Keratinocyte (primary cell): ENCODE measurements at regions not wholly inside any gene's neighbourhood (a gene's known extent, or its start where the extent isn't known, plus 50 kb on each side); places are given as distances from the start of the nearest gene placed in this dataset.

Experiments
- EZH2 ChIP-seq: IDR thresholded peaks from one replicate; pipeline ENCODE4 v1.6.1; 2012; ENCODE audit warnings: inconsistent platforms, mild to moderate bottlenecking, low read length, moderate library complexity
- TF ChIP-seq, protein P1 (sequence below), 3 experiments: IDR thresholded peaks in 1 of 3; conservative IDR thresholded peaks in 1 of 3; optimal IDR thresholded peaks in 1 of 3; 2 replicates in 2 of 3; 3 replicates in 1 of 3; pipeline versions ENCODE3 to v1.5.1; 2011; ENCODE audit warnings: low read length in 3 of 3, mild to moderate bottlenecking in 3 of 3, moderate library complexity in 2 of 3, control low read depth in 1 of 3, inconsistent platforms in 1 of 3; ENCODE audit not compliant: insufficient read depth in 2 of 3; ENCODE audit errors: extremely low read depth in 1 of 3

DNA sequence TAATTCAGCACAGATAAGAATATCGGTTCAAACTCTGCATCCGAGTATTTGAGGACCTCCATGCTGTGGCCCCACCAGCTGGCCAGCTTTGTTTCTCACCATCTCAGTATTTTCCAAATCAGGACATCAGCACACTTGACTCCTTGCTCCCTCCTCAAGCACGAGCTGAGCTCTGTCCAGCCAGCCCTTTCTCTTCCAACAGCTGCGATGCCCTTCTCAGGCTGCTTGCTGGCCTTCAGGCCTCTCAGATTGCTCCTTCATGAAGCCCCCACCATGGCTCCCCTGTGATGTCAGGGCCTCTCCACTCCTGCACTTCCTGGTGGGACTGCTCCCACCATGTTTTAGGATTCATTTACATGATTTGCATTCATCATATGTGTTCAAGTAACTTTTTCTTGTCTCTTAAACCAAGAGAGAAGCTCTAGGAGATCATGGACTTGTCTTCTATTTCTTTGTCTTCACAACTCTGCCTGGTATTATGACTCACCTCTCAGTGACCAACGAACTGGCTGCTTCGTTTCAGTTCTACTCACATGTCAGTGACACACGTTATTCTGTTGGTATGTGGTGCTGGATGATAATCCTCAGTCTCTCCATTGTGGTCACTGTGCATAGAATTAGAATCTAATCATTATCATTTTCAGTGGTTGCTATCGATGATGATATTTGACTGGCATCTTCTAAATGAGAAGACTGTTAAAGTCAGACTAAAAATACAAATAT lies 471.7 kb downstream of the EFNB2 start:
- TF ChIP-seq, protein P1, sequence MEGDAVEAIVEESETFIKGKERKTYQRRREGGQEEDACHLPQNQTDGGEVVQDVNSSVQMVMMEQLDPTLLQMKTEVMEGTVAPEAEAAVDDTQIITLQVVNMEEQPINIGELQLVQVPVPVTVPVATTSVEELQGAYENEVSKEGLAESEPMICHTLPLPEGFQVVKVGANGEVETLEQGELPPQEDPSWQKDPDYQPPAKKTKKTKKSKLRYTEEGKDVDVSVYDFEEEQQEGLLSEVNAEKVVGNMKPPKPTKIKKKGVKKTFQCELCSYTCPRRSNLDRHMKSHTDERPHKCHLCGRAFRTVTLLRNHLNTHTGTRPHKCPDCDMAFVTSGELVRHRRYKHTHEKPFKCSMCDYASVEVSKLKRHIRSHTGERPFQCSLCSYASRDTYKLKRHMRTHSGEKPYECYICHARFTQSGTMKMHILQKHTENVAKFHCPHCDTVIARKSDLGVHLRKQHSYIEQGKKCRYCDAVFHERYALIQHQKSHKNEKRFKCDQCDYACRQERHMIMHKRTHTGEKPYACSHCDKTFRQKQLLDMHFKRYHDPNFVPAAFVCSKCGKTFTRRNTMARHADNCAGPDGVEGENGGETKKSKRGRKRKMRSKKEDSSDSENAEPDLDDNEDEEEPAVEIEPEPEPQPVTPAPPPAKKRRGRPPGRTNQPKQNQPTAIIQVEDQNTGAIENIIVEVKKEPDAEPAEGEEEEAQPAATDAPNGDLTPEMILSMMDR (optimal IDR thresholded peaks at IDR 0.05 in 1 of 3, IDR thresholded peaks at IDR 0.05 in 1 of 3, conservative IDR thresholded peaks at IDR 0.05 in 1 of 3; ENCODE audit: extremely low read depth in 1 of 3, insufficient read depth in 2 of 3, low read length in 3 of 3): no peak
- TF ChIP-seq EZH2: no peak
